H9 (cell line): ENCODE measurements at regions not wholly inside any gene's neighbourhood (a gene's known extent, or its start where the extent isn't known, plus 50 kb on each side); places are given as distances from the start of the nearest gene placed in this dataset.

Experiments used
- DNase-seq: peaks from one replicate; pipeline ENCODE4 v3.0.0-alpha.2; 2017
- H2AFZ ChIP-seq: one replicate; pipeline ENCODE4 v1.6.1; 2013; ENCODE audit warnings: mild to moderate bottlenecking, low read length, control low read depth, moderate library complexity
- H2AK5ac ChIP-seq: 2 replicates; pipeline ENCODE4 v1.6.1; 2013; ENCODE audit warnings: low read length, control low read depth, mixed read lengths; ENCODE audit not compliant: insufficient read length
- H2BK120ac ChIP-seq: one replicate; pipeline ENCODE4 v1.6.1; 2013; ENCODE audit warnings: low read depth, mild to moderate bottlenecking, low read length, control low read depth, inconsistent platforms; ENCODE audit not compliant: poor library complexity, severe bottlenecking
- H2BK12ac ChIP-seq: 2 replicates; pipeline ENCODE4 v1.6.1; 2013; ENCODE audit warnings: low read length, control low read depth, mixed read lengths, low read depth; ENCODE audit not compliant: insufficient read length
- H2BK15ac ChIP-seq: 2 replicates; pipeline ENCODE4 v1.6.1; 2013; ENCODE audit warnings: low read depth, low read length, control low read depth
- H2BK20ac ChIP-seq: one replicate; pipeline ENCODE4 v1.6.1; 2013; ENCODE audit warnings: low read depth, mild to moderate bottlenecking, low read length, control low read depth, inconsistent platforms; ENCODE audit not compliant: poor library complexity, severe bottlenecking
- H2BK5ac ChIP-seq: 2 replicates; pipeline ENCODE4 v1.6.1; 2013; ENCODE audit warnings: low read length, control low read depth, mixed read lengths; ENCODE audit not compliant: insufficient read length
- H3K14ac ChIP-seq: 2 replicates; pipeline ENCODE4 v1.6.1; 2013; ENCODE audit warnings: low read length, control low read depth; ENCODE audit not compliant: insufficient read depth
- H3K18ac ChIP-seq: 2 replicates; pipeline ENCODE4 v1.6.1; 2013; ENCODE audit warnings: low read depth, mild to moderate bottlenecking, mixed read lengths, low read length, control low read depth; ENCODE audit not compliant: insufficient read length
- H3K23ac ChIP-seq: 2 replicates; pipeline ENCODE4 v1.6.1; 2013; ENCODE audit warnings: low read length, control low read depth, mixed read lengths, low read depth; ENCODE audit not compliant: insufficient read length
- H3K23me2 ChIP-seq: 2 replicates; pipeline ENCODE4 v1.6.1; 2013; ENCODE audit warnings: low read depth, mild to moderate bottlenecking, mixed read lengths, low read length, control low read depth; ENCODE audit not compliant: insufficient read length, poor library complexity, severe bottlenecking
- H3K27ac ChIP-seq: 2 replicates; pipeline ENCODE4 v1.5.1; 2013; ENCODE audit warnings: low read length, control low read depth, mixed read lengths, low read depth; ENCODE audit not compliant: insufficient read length
- H3K27me3 ChIP-seq: 2 replicates; pipeline ENCODE4 v1.6.1; 2013; ENCODE audit warnings: low read length, control low read depth, inconsistent platforms; ENCODE audit not compliant: insufficient read depth
- H3K4ac ChIP-seq: 2 replicates; pipeline ENCODE4 v1.6.1; 2013; ENCODE audit warnings: low read depth, mild to moderate bottlenecking, control low read depth, inconsistent platforms, low read length, moderate library complexity
- H3K4me1 ChIP-seq: 2 replicates; pipeline ENCODE4 v1.6.1; 2013; ENCODE audit warnings: low read length, control low read depth, inconsistent platforms; ENCODE audit not compliant: insufficient read depth
- H3K4me2 ChIP-seq: 2 replicates; pipeline ENCODE4 v1.6.1; 2013; ENCODE audit warnings: low read length, control low read depth, mixed read lengths; ENCODE audit not compliant: insufficient read length, insufficient read depth
- H3K56ac ChIP-seq: 2 replicates; pipeline ENCODE4 v1.6.1; 2013; ENCODE audit warnings: low read depth, mild to moderate bottlenecking, mixed read lengths, low read length, control low read depth; ENCODE audit not compliant: insufficient read length
- H3K79me1 ChIP-seq: 2 replicates; pipeline ENCODE4 v1.6.1; 2013; ENCODE audit warnings: low read depth, mild to moderate bottlenecking, moderate library complexity, low read length, control low read depth, inconsistent platforms; ENCODE audit not compliant: insufficient read depth, poor library complexity, severe bottlenecking
- H3K79me2 ChIP-seq: 2 replicates; pipeline ENCODE4 v1.6.1; 2013; ENCODE audit warnings: low read length, control low read depth, inconsistent platforms; ENCODE audit not compliant: insufficient read depth
- H3K9ac ChIP-seq: 2 replicates; pipeline ENCODE4 v1.6.1; 2013; ENCODE audit warnings: low read length, control low read depth, mixed read lengths; ENCODE audit not compliant: insufficient read length; ENCODE audit errors: extremely low read depth
- H3K9me3 ChIP-seq: one replicate; pipeline ENCODE4 v1.6.1; 2013; ENCODE audit warnings: low read depth, low read length, inconsistent platforms; ENCODE audit not compliant: control insufficient read depth
- H3T11ph ChIP-seq: one replicate; pipeline ENCODE4 v1.6.1; 2013; ENCODE audit warnings: mild to moderate bottlenecking, low read length, control low read depth, inconsistent platforms
- H4K20me1 ChIP-seq: one replicate; pipeline ENCODE4 v1.6.1; 2013; ENCODE audit not compliant: control insufficient read depth, insufficient read length, insufficient read depth
- H4K5ac ChIP-seq: 2 replicates; pipeline ENCODE4 v1.6.1; 2013; ENCODE audit warnings: low read depth, mild to moderate bottlenecking, mixed read lengths, low read length, control low read depth; ENCODE audit not compliant: insufficient read length
- H4K8ac ChIP-seq: replicated peaks from 2 replicates; pipeline ENCODE4 v1.6.1; 2013; ENCODE audit warnings: low read length, control low read depth, mixed read lengths, low read depth; ENCODE audit not compliant: insufficient read length
- H4K91ac ChIP-seq: 2 replicates; pipeline ENCODE4 v1.6.1; 2013; ENCODE audit warnings: low read depth, mild to moderate bottlenecking, moderate library complexity, mixed read lengths, low read length, control low read depth; ENCODE audit not compliant: insufficient read length
- H3K27ac Mint-ChIP-seq, 3 experiments: 2 replicates in 2 of 3; 3 replicates in 1 of 3; pipeline ENCODE4 v1.8.0; 2020 to 2021; ENCODE audit warnings: mixed read lengths in 3 of 3, mild to moderate bottlenecking in 1 of 3, moderate library complexity in 1 of 3
- H3K27me3 Mint-ChIP-seq: 2 replicates; pipeline ENCODE4 v1.8.0; 2021; ENCODE audit warnings: low read depth, mild to moderate bottlenecking, moderate library complexity, mixed read lengths
- H3K36me3 Mint-ChIP-seq, 3 experiments: 2 replicates in 2 of 3; 3 replicates in 1 of 3; pipeline ENCODE4 v1.8.0; 2020 to 2021; ENCODE audit warnings: low read depth in 3 of 3, mixed read lengths in 3 of 3; ENCODE audit not compliant: insufficient read depth in 1 of 3
- H3K4me1 Mint-ChIP-seq, 2 experiments: 2 replicates each; pipeline ENCODE4 v1.8.0; 2020; ENCODE audit warnings: mixed read lengths in 2 of 2
- H3K4me3 Mint-ChIP-seq, 2 experiments: 2 replicates in 1 of 2; 3 replicates in 1 of 2; pipeline ENCODE4 v1.8.0; 2020 to 2021; ENCODE audit warnings: mild to moderate bottlenecking in 2 of 2, mixed read lengths in 2 of 2, moderate library complexity in 1 of 2
- H3K9me3 Mint-ChIP-seq, 2 experiments: 2 replicates in 1 of 2; 3 replicates in 1 of 2; pipeline ENCODE4 v1.8.0; 2020; ENCODE audit warnings: mild to moderate bottlenecking in 2 of 2, mixed read lengths in 2 of 2, moderate library complexity in 1 of 2
- CTCF ChIP-seq: fragments of 200-600 bp; sonication (generic); conservative IDR thresholded peaks from 3 replicates; pipeline ENCODE4 v1.8.0; 2021; ENCODE audit warnings: antibody characterized with exemption, mild to moderate bottlenecking
- WGBS: extraction: QIAGEN DNeasy Blood & Tissue Kit; methylation state at CpG from one replicate; pipeline ENCODE4 v1.1.7; 2013; ENCODE audit warnings: missing lambda C conversion rate, low lambda C conversion rate, mixed read lengths; ENCODE audit not compliant: insufficient read length; ENCODE audit errors: extremely low coverage; 5-methylcytosine and 5-hydroxymethylcytosine counted together

GRCh38 chr5:68545636-68546295, 330.2 kb downstream of the PIK3R1 start:
- Histone ChIP-seq H3K9me3 (no peaks in the 10 kb centered on the region), H4K5ac (no peak overlapping the region), H3K18ac (no peak overlapping the region), H3K27ac (no peak overlapping the region), H3T11ph (no peak overlapping the region), H2BK15ac (no peak overlapping the region), H3K23me2 (no peaks in the 10 kb centered on the region), H3K79me2 (no peaks in the 10 kb centered on the region), H2BK20ac (no peak overlapping the region), H3K9ac (no peak overlapping the region), H2BK5ac (no peak overlapping the region), H3K14ac (no peak overlapping the region), H4K20me1 (no peaks in the 10 kb centered on the region), H3K4ac (no peak overlapping the region), H4K8ac (no peak overlapping the region), H3K56ac (no peak overlapping the region), H2AK5ac (no peak overlapping the region), H2BK120ac (no peak overlapping the region), H2BK12ac (no peak overlapping the region), H3K23ac (no peak overlapping the region), H4K91ac (no peak overlapping the region), H2AFZ (no peak overlapping the region), H3K79me1 (no peaks in the 10 kb centered on the region), H3K4me2 (no peak overlapping the region), H3K4me1 (no peaks in the 10 kb centered on the region), H3K27me3 (no peaks in the 10 kb centered on the region)
- peaks cover 1% of the 10 kb centered on the region for H3K27me3 Mint-ChIP-seq
- H3K4me3 Mint-ChIP-seq, result no peak overlapping the region
- no peak for TF ChIP-seq CTCF
- H3K4me1 Mint-ChIP-seq, result peaks cover 14 to 15% of the 10 kb centered on the region in 2 experiments
- H3K27ac Mint-ChIP-seq, result no peak overlapping the region
- H3K36me3 Mint-ChIP-seq, result no peaks in the 10 kb centered on the region; a peak in 1 of 7 replicates
- WGBS, result no CpG with 5 or more reads among the region's 7 CpGs
- no peaks in the 10 kb centered on the region for H3K9me3 Mint-ChIP-seq
- no peak for DNase-seq
